Endothelial cell (in vitro differentiated cells): ENCODE measurements at regions not wholly inside any gene's neighbourhood (a gene's known extent, or its start where the extent isn't known, plus 50 kb on each side); places are given as distances from the start of the nearest gene placed in this dataset.

Experiments used
- DNase-seq: peaks from one replicate; pipeline ENCODE4 v3.0.0; 2021; ENCODE audit warnings: low spot score
- H3K27ac Mint-ChIP-seq: one replicate; pipeline ENCODE4 v1.8.0; 2021; ENCODE audit warnings: mixed read lengths, inconsistent platforms; ENCODE audit not compliant: unreplicated experiment
- H3K27me3 Mint-ChIP-seq: one replicate; pipeline ENCODE4 v1.8.0; 2021; ENCODE audit warnings: mild to moderate bottlenecking, moderate library complexity, mixed read lengths, inconsistent platforms; ENCODE audit not compliant: unreplicated experiment
- H3K36me3 Mint-ChIP-seq: one replicate; pipeline ENCODE4 v1.8.0; 2021; ENCODE audit warnings: mild to moderate bottlenecking, low read depth, mixed read lengths, inconsistent platforms; ENCODE audit not compliant: unreplicated experiment
- H3K4me1 Mint-ChIP-seq: one replicate; pipeline ENCODE4 v1.8.0; 2021; ENCODE audit warnings: mild to moderate bottlenecking, mixed read lengths, inconsistent platforms; ENCODE audit not compliant: unreplicated experiment
- H3K4me3 Mint-ChIP-seq: one replicate; pipeline ENCODE4 v1.8.0; 2021; ENCODE audit warnings: mild to moderate bottlenecking, mixed read lengths, inconsistent platforms; ENCODE audit not compliant: unreplicated experiment
- H3K9me3 Mint-ChIP-seq: one replicate; pipeline ENCODE4 v1.8.0; 2021; ENCODE audit warnings: mixed read lengths, inconsistent platforms; ENCODE audit not compliant: unreplicated experiment
- CTCF ChIP-seq: fragments of 200-600 bp; sonication (generic); IDR thresholded peaks from one replicate; pipeline ENCODE4 v1.5.0; 2021; ENCODE audit warnings: antibody characterized with exemption; ENCODE audit not compliant: unreplicated experiment

DNA sequence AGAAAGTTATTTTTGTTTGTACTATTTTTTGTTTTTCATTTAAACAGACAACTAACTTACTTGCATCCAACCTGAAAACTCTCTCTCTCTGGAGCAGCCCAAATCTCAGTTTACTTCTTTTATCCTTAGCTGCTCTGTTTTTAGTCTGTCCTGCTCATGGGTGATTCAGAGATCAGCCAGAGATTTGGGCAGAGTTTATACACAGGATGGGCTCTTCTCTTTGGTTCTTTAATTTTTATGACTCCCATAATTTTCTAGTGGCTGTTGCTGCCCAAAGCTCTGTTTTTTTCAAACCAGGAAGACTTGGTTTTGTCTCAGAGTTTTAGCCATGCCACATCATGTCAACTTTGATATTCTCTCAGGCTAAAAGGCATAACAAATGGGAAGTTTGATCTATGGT is 86.8 kb upstream of the CD55 start:
- no peaks in the 10 kb centered on the region for H3K36me3 Mint-ChIP-seq
- no peak overlapping the region for H3K4me3 Mint-ChIP-seq
- DNase-seq: no peak
- no peak overlapping the region for H3K27ac Mint-ChIP-seq
- H3K9me3 Mint-ChIP-seq: no peaks in the 10 kb centered on the region
- no peak for TF ChIP-seq CTCF
- H3K4me1 Mint-ChIP-seq: no peaks in the 10 kb centered on the region
- H3K27me3 Mint-ChIP-seq: peaks cover 1% of the 10 kb centered on the region

- no peak for DNase-seq
- no peaks in the 10 kb centered on the region for H3K36me3 Mint-ChIP-seq
- H3K4me3 Mint-ChIP-seq: no peak overlapping the region
- no peak overlapping the region for H3K27ac Mint-ChIP-seq
- H3K4me1 Mint-ChIP-seq: peaks cover 4% of the 10 kb centered on the region
- no peaks in the 10 kb centered on the region for H3K27me3 Mint-ChIP-seq
- no peaks in the 10 kb centered on the region for H3K9me3 Mint-ChIP-seq
- TF ChIP-seq CTCF: no peak
Observed at GRCh38 chr1:207239874-207240273, 81.6 kb upstream of the CD55 start.

- no peak for TF ChIP-seq CTCF
- Mint-ChIP-seq H3K27me3 (no peaks in the 10 kb centered on the region), H3K9me3 (no peaks in the 10 kb centered on the region), H3K27ac (no peak overlapping the region), H3K36me3 (no peaks in the 10 kb centered on the region), H3K4me1 (peaks cover 10% of the 10 kb centered on the region), H3K4me3 (no peak overlapping the region)
- no peak for DNase-seq
Observed at GRCh38 chr1:207240325-207241101, 81.0 kb upstream of the CD55 start.

- Mint-ChIP-seq H3K9me3 (no peaks in the 10 kb centered on the region), H3K27me3 (peaks cover 1% of the 10 kb centered on the region), H3K4me1 (peaks cover 15% of the 10 kb centered on the region), H3K4me3 (no peak overlapping the region), H3K36me3 (no peaks in the 10 kb centered on the region), H3K27ac (no peak overlapping the region)
- no peak for TF ChIP-seq CTCF
- no peak for DNase-seq
Observed at GRCh38 chr1:207241164-207241934, 80.1 kb upstream of the CD55 start.
